ENCODE measurements at regions not wholly inside any gene's neighbourhood (a gene's known extent, or its start where the extent isn't known, plus 50 kb on each side); places are given as distances from the start of the nearest gene placed in this dataset.

- Histone ChIP-seq H3F3A (ENCODE audit: low read length, unreplicated experiment) (peaks cover 18% of the 10 kb centered on the region), H3K9ac (ENCODE audit: low read length) (peak overlapping the region; percentile 51), H3K4me1 (ENCODE audit: insufficient read depth, low read length) (peaks cover 25% of the 10 kb centered on the region), H3K79me2 (ENCODE audit: low read length) (no peaks in the 10 kb centered on the region), H3K4me2 (ENCODE audit: low read length) (peak overlapping the region; percentile 55), H3K9me2 (replicated peaks; ENCODE audit: low read length) (no peaks in the 10 kb centered on the region), H2AFZ (ENCODE audit: low read length) (no peak overlapping the region), H4K20me1 (ENCODE audit: low read length) (no peaks in the 10 kb centered on the region), H3K36me3 (ENCODE audit: low read depth, low read length) (no peaks in the 10 kb centered on the region), H3K27me3 (ENCODE audit: low read length) (no peaks in the 10 kb centered on the region), H3K27ac (ENCODE audit: low read length) (peak overlapping the region; percentile 95), H3K4me3 (ENCODE audit: low read length) (peak overlapping the region; percentile 13; the same call in 1 of the 2 replicates), H3K9me3 (ENCODE audit: low read length) (no peaks in the 10 kb centered on the region)
- intact Hi-C loops (cut with micrococcal nuclease) = loop anchor here (5.0 to 10.0 kb wide), 3 partner anchors 76 to 201 kb away; no protein-coding TSS in a partner anchor
- no TSS peak for BruUV-seq (replicated peaks)
- peak; percentile 61 for ATAC-seq
- DNase-seq = peak; percentile 95
- TF ChIP-seq CTCF (conservative IDR thresholded peaks at IDR 0.05; ENCODE audit: low read depth, low read length) (no peak), EZH2 (IDR thresholded peaks at IDR 0.05; ENCODE audit: low read length, unreplicated experiment) (no peak), EZH2phosphoT487 (IDR thresholded peaks at IDR 0.05; ENCODE audit: borderline replicate concordance, low read length) (no peak)
- CTCF ChIA-PET = no interaction called here
- POLR2A ChIA-PET (ENCODE audit: unreplicated experiment) = no interaction called here
Observed at GRCh38 chr2:147711031-147711430, 133.8 kb upstream of the ACVR2A start.

- H3K4me3 ChIP-seq (ENCODE audit: low read length) = no peak overlapping the region
- H3K36me3 ChIP-seq (ENCODE audit: low read depth, low read length) = no peaks in the 10 kb centered on the region
- H4K20me1 ChIP-seq (ENCODE audit: low read length) = no peaks in the 10 kb centered on the region
- CTCF ChIA-PET = no interaction called here
- BruUV-seq (replicated peaks) = no TSS peak
- no peaks in the 10 kb centered on the region for H3K9me2 ChIP-seq (replicated peaks; ENCODE audit: low read length)
- ATAC-seq (no peak), DNase-seq (no peak)
- intact Hi-C loops (cut with micrococcal nuclease) = loop anchor here (5.0 to 10.0 kb wide), 3 partner anchors 75 to 203 kb away; no protein-coding TSS in a partner anchor
- peaks cover 25% of the 10 kb centered on the region for H3K4me1 ChIP-seq (ENCODE audit: insufficient read depth, low read length)
- H3K79me2 ChIP-seq (ENCODE audit: low read length) = no peaks in the 10 kb centered on the region
- H3F3A ChIP-seq (ENCODE audit: low read length, unreplicated experiment) = peaks cover 18% of the 10 kb centered on the region
- POLR2A ChIA-PET (ENCODE audit: unreplicated experiment) = no interaction called here
- no peak overlapping the region for H3K4me2 ChIP-seq (ENCODE audit: low read length)
- no peak overlapping the region for H3K27ac ChIP-seq (ENCODE audit: low read length)
- no peak overlapping the region for H3K9ac ChIP-seq (ENCODE audit: low read length)
- H2AFZ ChIP-seq (ENCODE audit: low read length) = no peak overlapping the region
- no peaks in the 10 kb centered on the region for H3K27me3 ChIP-seq (ENCODE audit: low read length)
- no peaks in the 10 kb centered on the region for H3K9me3 ChIP-seq (ENCODE audit: low read length)
- TF ChIP-seq EZH2phosphoT487 (IDR thresholded peaks at IDR 0.05; ENCODE audit: borderline replicate concordance, low read length) (no peak), CTCF (conservative IDR thresholded peaks at IDR 0.05; ENCODE audit: low read depth, low read length) (no peak), EZH2 (IDR thresholded peaks at IDR 0.05; ENCODE audit: low read length, unreplicated experiment) (no peak)
Observed at GRCh38 chr2:147709655-147710054, 135.2 kb upstream of the ACVR2A start.

GRCh38 chr2:147703171-147703570 lies 141.7 kb upstream of the ACVR2A start:
- H3K4me1 ChIP-seq (ENCODE audit: insufficient read depth, low read length) = 0 out of 2 replicates have a peak, but pooled peaks cover 8% of the 10 kb centered on the region
- BruUV-seq (replicated peaks) = no TSS peak
- no peak overlapping the region for H3K4me3 ChIP-seq (ENCODE audit: low read length)
- no peak overlapping the region for H3K27ac ChIP-seq (ENCODE audit: low read length)
- H3K4me2 ChIP-seq (ENCODE audit: low read length) = no peak overlapping the region
- ATAC-seq (no peak), DNase-seq (peak; percentile 37)
- TF ChIP-seq EZH2phosphoT487 (IDR thresholded peaks at IDR 0.05; ENCODE audit: borderline replicate concordance, low read length) = no peak
- no peaks in the 10 kb centered on the region for H3K27me3 ChIP-seq (ENCODE audit: low read length)
- ChIA-PET POLR2A (ENCODE audit: unreplicated experiment) (no interaction called here), CTCF (no interaction called here)
- H4K20me1 ChIP-seq (ENCODE audit: low read length) = no peaks in the 10 kb centered on the region
- H3F3A ChIP-seq (ENCODE audit: low read length, unreplicated experiment) = no peaks in the 10 kb centered on the region
- H3K36me3 ChIP-seq (ENCODE audit: low read depth, low read length) = no peaks in the 10 kb centered on the region
- no peaks in the 10 kb centered on the region for H3K79me2 ChIP-seq (ENCODE audit: low read length)
- no peak overlapping the region for H2AFZ ChIP-seq (ENCODE audit: low read length)
- no peaks in the 10 kb centered on the region for H3K9me3 ChIP-seq (ENCODE audit: low read length)
- H3K9me2 ChIP-seq (replicated peaks; ENCODE audit: low read length) = no peaks in the 10 kb centered on the region
- no peak overlapping the region for H3K9ac ChIP-seq (ENCODE audit: low read length)
- intact Hi-C loops (cut with micrococcal nuclease) = no loop called here

All from PC-3 (cell line).